Heart left ventricle (tissue), 13 donors: ENCODE measurements at regions not wholly inside any gene's neighbourhood (a gene's known extent, or its start where the extent isn't known, plus 50 kb on each side); places are given as distances from the start of the nearest gene placed in this dataset.

Experiments used
- CTCF ChIP-seq, 12 donors: fragments of 200-600 bp; sonication (generic) in 4 of 12; IDR thresholded peaks; one replicate each; pipeline versions ENCODE4 v1.5.0 to v1.8.0; 2018 to 2022; ENCODE audit warnings: antibody characterized with exemption in 12 of 12, mild to moderate bottlenecking in 5 of 12
- POLR2A ChIP-seq, 2 donors: fragments of 450-650 bp; IDR thresholded peaks; one replicate each; pipeline ENCODE4 v1.6.1; 2017; ENCODE audit warnings: antibody characterized with exemption in 2 of 2, mild to moderate bottlenecking in 2 of 2, moderate library complexity in 2 of 2
- donor health status: ischemic (EF 13 %, LVEDD 7.1; RV severe dilation, severe dysfunction).
- donor health status: DM: no; HTN: yes; CAD: no.
- donor health status: DM: no; HTN: no; CAD: no.
- donor health status: ischemic (EF 25% LVEDD 6.9; RV normal size, moderate dysfunction).
- donor health status: ischemic (EF 25% LVEDD 5.7; RV mildly dilated, moderate dysfunction).
- donor health status: ischemic (EF 35%, LVEDD 5.7; RV mildly dilated, moderate dysfunction).
- donor health status: nonischemic (EF 11% LVEDD 7.7; RV severe dilation, severe dysfunction).
- donor health status: DM: yes; HTN: yes; CAD: no.
- donor health status: PGD.
- donor health status: ischemic (EF 29% LVEDD 5.4; RV normal size, mild dysfunction).
- donor health status: nonischemic (EF 23%, LVEDD 6.1; RV moderate dilation, normal function).

GRCh38 chr11:38254913-38255312, 1656.9 kb upstream of the RAG2 start:
- TF ChIP-seq CTCF (IDR thresholded peaks at IDR 0.05): no peak
- no peak for TF ChIP-seq POLR2A (IDR thresholded peaks at IDR 0.05)
